Kidney epithelial cell (primary cell): ENCODE measurements at regions not wholly inside any gene's neighbourhood (a gene's known extent, or its start where the extent isn't known, plus 50 kb on each side); places are given as distances from the start of the nearest gene placed in this dataset.

Source experiments
- DNase-seq: peaks from one replicate; pipeline ENCODE4 v3.0.0-alpha.2; 2010; ENCODE audit warnings: low read depth
- H3K27me3 ChIP-seq: 2 replicates; pipeline ENCODE4 v1.6.0; 2011; ENCODE audit warnings: low read length; ENCODE audit not compliant: control insufficient read depth, insufficient read depth
- H3K36me3 ChIP-seq: 2 replicates; pipeline ENCODE4 v1.5.1; 2011; ENCODE audit warnings: low read length; ENCODE audit not compliant: control insufficient read depth, insufficient read depth
- H3K4me3 ChIP-seq: 2 replicates; pipeline ENCODE4 v1.5.1; 2011; ENCODE audit warnings: low read depth, mild to moderate bottlenecking, control low read depth, low read length
- CTCF ChIP-seq: IDR thresholded peaks from 2 replicates; pipeline ENCODE4 v1.5.1; 2011; ENCODE audit warnings: mild to moderate bottlenecking, moderate library complexity, low read length, control low read depth, inconsistent platforms; ENCODE audit not compliant: insufficient read depth, poor library complexity, severe bottlenecking

GRCh38 chr16:81174644-81175324, 63.7 kb upstream of the BCO1 start:
- no peaks in the 10 kb centered on the region for H3K27me3 ChIP-seq
- TF ChIP-seq CTCF: no peak
- H3K4me3 ChIP-seq: no peak overlapping the region
- no peaks in the 10 kb centered on the region for H3K36me3 ChIP-seq
- DNase-seq: peak; percentile 12

GRCh38 chr16:81172769-81173658, 65.5 kb upstream of the BCO1 start:
- TF ChIP-seq CTCF: no peak
- H3K4me3 ChIP-seq: no peak overlapping the region
- no peaks in the 10 kb centered on the region for H3K27me3 ChIP-seq
- H3K36me3 ChIP-seq: no peaks in the 10 kb centered on the region
- DNase-seq: no peak

- no peak for TF ChIP-seq CTCF
- no peaks in the 10 kb centered on the region for H3K36me3 ChIP-seq
- H3K27me3 ChIP-seq: peaks cover 5% of the 10 kb centered on the region
- no peak for DNase-seq
- no peak overlapping the region for H3K4me3 ChIP-seq
These were observed 67.7 kb upstream of the BCO1 start for GRCh38 chr16:81170824-81171223.

- no peak for DNase-seq
- no peaks in the 10 kb centered on the region for H3K36me3 ChIP-seq
- no peak for TF ChIP-seq CTCF
These were observed 70.1 kb upstream of the BCO1 start for GRCh38 chr16:81168406-81168805.

GRCh38 chr16:81167851-81168250, 70.6 kb upstream of the BCO1 start:
- no peak overlapping the region for H3K4me3 ChIP-seq
- peaks cover 5% of the 10 kb centered on the region for H3K27me3 ChIP-seq
- no peak for DNase-seq
- no peak for TF ChIP-seq CTCF
- H3K36me3 ChIP-seq: no peaks in the 10 kb centered on the region

More at GRCh38 chr16:81168406-81168805, 70.1 kb upstream of the BCO1 start:
- Histone ChIP-seq H3K4me3 (no peak overlapping the region), H3K27me3 (peaks cover 5% of the 10 kb centered on the region)
